ENCODE measurements at regions not wholly inside any gene's neighbourhood (a gene's known extent, or its start where the extent isn't known, plus 50 kb on each side); places are given as distances from the start of the nearest gene placed in this dataset.

GRCh38 chr3:146912241-146913015, 307.3 kb upstream of the PLSCR5 start:
- no peak for DNase-seq (ENCODE audit: low spot score)

GRCh38 chr3:146903927-146904326, 298.8 kb upstream of the PLSCR5 start:
- no peak for DNase-seq (ENCODE audit: low spot score)

GRCh38 chr3:146899171-146899570, 294.0 kb upstream of the PLSCR5 start:
- no peak for DNase-seq (ENCODE audit: low spot score)

DNA sequence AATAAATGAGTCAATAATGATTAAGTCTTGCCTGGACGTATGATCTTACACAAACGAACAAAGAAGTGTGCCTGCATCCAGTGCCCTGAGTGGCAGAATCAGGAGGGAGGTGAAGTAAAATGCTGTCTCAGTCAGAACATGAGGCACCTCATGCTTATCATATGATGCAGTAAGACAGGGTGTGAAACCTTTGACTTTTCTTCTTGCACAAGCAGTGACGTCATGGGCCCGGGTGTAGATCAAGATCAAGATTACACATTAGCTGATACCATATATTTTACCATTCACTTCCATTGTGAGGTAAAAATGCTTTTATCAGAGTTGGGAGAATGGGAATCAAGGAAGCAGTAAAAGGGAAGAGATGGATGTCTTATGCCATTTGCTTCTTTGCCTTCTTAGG, 291.6 kb upstream of the PLSCR5 start:
- no peak for DNase-seq (ENCODE audit: low spot score)

DNA sequence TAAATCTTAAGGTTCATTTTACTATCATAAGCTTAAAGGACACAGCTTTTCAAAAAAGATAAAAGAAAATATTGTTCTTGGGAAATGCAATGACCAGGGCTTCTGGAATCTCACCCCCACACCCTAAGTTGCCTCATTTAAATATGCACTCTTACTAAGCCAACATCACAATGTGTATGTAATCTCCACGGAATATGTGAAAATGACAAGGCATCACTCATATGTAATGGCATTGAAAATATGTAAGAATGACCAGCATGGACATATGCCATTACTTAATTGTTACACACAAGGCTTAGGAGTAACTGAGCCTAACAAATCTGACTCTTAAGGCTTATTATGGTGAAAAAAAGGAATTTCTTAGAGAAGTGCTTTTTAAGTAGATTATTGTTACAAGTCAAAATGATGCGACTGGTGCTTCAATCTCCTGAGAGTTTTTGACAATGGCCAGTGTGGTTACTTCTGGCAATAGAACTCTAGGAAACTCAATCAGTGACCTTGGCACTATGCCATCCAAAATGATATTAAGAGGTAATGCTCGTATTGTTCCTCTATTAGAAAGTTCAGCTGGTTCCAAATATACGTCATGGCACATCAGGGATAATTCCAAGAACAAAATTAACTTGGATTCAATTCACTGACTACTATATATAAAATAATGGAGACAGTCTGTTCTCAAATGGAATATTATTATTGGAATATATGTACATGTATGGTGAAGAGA, 290.0 kb upstream of the PLSCR5 start:
- no peak for DNase-seq (ENCODE audit: low spot score)

DNA sequence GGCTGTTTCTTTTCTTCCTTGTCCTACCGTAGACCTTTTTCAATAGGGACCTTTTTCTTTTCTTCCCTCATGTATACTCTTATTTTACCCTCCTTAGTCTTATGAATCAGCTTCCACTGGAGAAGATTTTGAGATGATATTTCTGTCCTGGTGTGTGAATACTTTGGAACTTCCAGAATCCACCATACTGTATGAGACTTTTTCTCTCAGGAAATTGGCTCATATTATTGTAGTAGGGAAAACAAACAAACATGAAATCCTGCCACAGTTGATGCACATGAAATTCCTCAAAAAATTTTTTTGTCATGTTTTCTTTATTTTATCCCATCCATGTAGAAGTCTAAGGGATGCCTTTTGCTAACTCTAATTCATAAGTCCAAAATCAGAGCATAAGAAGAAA, 289.3 kb upstream of the PLSCR5 start:
- no peak for DNase-seq (ENCODE audit: low spot score)

DNA sequence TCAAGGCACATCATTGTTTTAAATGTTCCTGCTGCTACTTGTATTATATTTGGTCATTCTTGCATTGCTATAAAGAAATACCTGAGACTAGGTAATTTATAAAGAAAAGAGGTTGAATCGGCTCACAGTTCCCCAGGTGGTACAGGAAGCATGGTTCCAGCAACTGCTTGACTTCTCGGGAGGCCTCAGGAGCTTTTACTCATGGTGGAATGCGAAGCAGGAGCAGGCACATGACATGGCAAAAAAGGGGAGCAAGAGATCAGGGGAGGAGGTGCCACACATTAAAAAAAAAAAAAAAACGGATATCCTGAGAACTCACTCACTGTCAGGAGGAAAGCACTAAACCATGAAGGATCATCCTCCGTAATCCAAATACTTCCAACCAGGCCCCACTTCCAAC, 286.9 kb upstream of the PLSCR5 start:
- DNase-seq (ENCODE audit: low spot score) = no peak

GRCh38 chr3:146889626-146890025, 284.5 kb upstream of the PLSCR5 start:
- no peak for DNase-seq (ENCODE audit: low spot score)

- no peak for DNase-seq (ENCODE audit: low spot score)
These were observed 283.0 kb upstream of the PLSCR5 start for GRCh38 chr3:146888176-146888575.

GRCh38 chr3:146884721-146885120, 279.6 kb upstream of the PLSCR5 start:
- no peak for DNase-seq (ENCODE audit: low spot score)

DNA sequence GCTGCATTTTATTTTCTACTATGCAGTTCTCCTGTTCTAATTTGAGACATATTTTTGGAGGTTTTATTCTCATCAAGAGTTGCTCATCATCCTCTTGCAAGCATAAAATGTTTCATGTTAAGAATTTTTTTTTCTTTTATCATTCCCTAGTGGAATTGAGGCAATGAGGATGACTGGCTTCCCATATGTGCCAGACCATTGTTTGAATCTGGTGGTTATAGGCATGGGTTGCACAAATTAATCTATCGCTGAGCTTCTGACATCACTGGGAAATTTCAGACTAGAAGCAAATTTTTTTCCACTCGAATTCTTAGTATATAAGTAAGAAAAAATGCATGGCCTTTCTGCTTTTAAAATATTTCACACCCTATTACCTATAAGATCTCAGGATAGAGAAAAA, 279.1 kb upstream of the PLSCR5 start:
- DNase-seq (ENCODE audit: low spot score) = no peak

GRCh38 chr3:146883288-146883687, 278.1 kb upstream of the PLSCR5 start:
- DNase-seq (ENCODE audit: low spot score) = no peak

DNA sequence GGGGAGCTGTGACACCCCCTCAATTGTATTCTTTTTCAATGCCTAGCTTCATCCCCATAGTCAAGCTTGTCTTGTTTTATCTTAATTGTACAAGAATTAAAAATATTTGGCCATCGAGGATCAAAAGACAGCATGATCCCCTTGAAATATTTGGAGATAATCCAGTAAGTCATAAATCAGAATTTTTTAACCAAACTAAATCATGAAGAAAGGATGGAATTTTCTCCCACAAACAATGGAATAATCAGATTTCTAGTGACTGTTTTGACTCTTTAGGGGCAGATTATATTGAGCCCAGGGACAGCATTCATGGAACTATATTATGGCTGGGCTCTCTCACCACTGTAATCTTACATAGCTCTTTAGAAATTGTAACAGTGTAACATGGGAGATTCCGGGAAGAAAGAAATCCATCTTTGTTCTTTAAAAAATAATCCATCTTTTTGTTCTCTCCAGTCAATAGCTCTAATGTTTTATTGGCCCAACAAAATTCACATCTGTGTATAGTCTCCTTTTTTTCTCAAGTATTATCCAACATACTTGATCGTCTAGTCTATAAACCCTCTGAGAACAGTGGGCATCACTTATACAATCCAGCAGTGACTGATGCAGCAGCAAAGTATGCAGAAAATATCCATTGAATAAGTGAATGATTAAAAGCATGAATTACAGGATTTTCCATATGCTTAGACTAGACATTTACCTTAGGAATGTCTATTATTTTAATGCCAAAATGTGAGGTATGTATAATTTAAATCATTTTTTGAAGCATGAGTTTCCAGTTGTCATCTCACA, 277.0 kb upstream of the PLSCR5 start:
- no peak for DNase-seq (ENCODE audit: low spot score)

- DNase-seq (ENCODE audit: low spot score) = no peak
These were observed 276.2 kb upstream of the PLSCR5 start for GRCh38 chr3:146881356-146881755.

- DNase-seq (ENCODE audit: low spot score) = no peak
These were observed 268.6 kb upstream of the PLSCR5 start for GRCh38 chr3:146873748-146874147.

DNA sequence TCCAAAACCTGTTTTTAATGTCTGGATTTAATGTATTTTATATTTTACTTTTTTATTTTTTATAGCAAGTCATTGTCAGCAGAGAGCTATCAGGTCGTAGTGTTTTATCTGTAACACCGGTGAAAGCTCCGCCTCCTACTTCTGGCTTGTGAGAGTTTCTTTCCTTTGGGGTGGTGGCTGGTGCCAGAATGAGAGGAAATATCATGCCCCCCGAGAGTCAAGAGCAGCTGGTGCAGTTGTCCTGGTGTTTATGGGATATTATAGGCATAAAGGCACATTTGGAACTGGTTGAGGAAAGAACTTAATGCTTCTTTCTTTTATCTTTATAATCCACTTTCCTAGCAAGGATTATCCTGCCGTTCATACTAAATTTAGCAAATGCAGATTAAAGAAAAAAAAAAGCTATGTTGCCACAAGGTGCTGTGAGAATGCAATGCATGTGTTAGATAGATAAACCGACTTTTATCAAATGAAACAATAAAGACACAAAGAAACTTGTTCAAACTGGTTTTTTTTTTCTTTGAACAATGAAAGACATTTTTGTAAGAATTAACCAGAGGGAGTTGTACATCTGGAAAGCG, 260.1 kb upstream of the PLSCR5 start:
- no peak for DNase-seq (ENCODE audit: low spot score)

- no peak for DNase-seq (ENCODE audit: low spot score)
These were observed 256.1 kb upstream of the PLSCR5 start for GRCh38 chr3:146861262-146861661.

DNA sequence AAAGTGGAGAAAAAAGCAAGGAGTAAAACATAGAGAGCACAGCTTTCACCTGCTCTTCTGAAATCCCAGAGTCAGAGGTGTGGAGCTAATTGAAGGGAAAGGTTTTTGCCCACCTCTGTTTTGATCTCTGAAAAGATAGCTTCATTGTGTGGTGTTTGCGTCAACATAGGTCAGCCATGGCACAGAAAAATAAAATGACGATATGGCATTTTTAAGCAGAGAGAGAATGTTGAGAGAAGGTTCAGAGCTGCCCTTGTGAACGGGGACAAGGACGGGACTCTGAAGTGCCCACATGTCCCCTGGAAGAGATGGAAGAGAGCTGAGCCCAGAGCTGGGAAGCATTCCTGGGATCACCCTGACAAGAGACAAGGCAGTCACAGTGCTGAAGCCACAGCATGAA, 249.4 kb upstream of the PLSCR5 start:
- no peak for DNase-seq (ENCODE audit: low spot score)

GRCh38 chr3:146851665-146852064, 246.5 kb upstream of the PLSCR5 start:
- DNase-seq (ENCODE audit: low spot score) = no peak

GRCh38 chr3:146845361-146845760, 240.2 kb upstream of the PLSCR5 start:
- no peak for DNase-seq (ENCODE audit: low spot score)

GRCh38 chr3:146843476-146843875, 238.3 kb upstream of the PLSCR5 start:
- no peak for DNase-seq (ENCODE audit: low spot score)

- DNase-seq (ENCODE audit: low spot score) = no peak
These were observed 234.7 kb upstream of the PLSCR5 start for GRCh38 chr3:146839727-146840375.

Measured in putamen (tissue), 1 donor.